SH-SY5Y (cell line): ENCODE measurements at regions not wholly inside any gene's neighbourhood (a gene's known extent, or its start where the extent isn't known, plus 50 kb on each side); places are given as distances from the start of the nearest gene placed in this dataset.

Experiments
- GATA2 ChIP-seq: IDR thresholded peaks from 2 replicates; pipeline ENCODE4 v1.6.1; 2011; ENCODE audit warnings: mild to moderate bottlenecking, low read depth, low read length
- GATA3 ChIP-seq: IDR thresholded peaks from 2 replicates; pipeline ENCODE4 v1.6.1; 2011; ENCODE audit warnings: low read depth, mild to moderate bottlenecking, low read length, moderate library complexity

DNA sequence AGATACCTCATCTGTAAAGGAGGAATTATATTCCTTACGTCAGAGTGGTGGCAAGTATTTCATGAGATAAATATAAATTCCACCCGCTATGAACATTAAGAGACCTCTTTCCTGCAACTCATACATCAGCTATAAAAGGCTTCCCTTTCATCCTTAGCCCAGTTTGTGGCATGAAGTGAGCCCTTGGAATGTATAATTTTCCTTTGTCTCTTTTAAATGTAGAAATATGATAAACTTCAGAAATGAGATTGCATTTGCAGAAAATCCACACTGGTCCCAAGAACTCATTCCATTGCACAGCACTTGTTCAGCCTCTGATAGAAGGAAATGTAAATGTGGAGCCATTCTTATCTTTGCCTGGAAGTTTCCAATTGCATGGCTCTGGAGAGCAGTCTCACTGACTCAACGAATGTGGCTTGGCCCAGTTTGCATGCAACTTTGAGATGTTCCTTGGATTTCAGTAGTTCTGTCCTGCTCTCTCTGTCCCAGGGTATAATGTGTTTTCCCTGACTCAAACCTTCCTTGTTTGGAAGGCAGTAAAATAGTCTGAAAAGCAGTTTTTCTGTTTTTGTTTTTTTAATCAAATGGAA, 746.4 kb downstream of the CDH11 start:
- TF ChIP-seq GATA2, result no peak
- no peak for TF ChIP-seq GATA3
